ENCODE measurements at regions not wholly inside any gene's neighbourhood (a gene's known extent, or its start where the extent isn't known, plus 50 kb on each side); places are given as distances from the start of the nearest gene placed in this dataset.

- Histone ChIP-seq H3K56ac (replicated peaks; ENCODE audit: insufficient read length, low read depth, low read length) (no peak overlapping the region), H3K4ac (replicated peaks; ENCODE audit: insufficient read length, low read depth, low read length) (no peak overlapping the region), H4K8ac (ENCODE audit: extremely low read depth, insufficient read depth, low read length) (no peak overlapping the region), H3K9me3 (ENCODE audit: insufficient read depth in 2 of 2, low read depth in 1 of 2, low read length in 1 of 2) (no peaks in the 10 kb centered on the region), H3K27ac (ENCODE audit: low read depth, low read length) (no peak overlapping the region), H3K23ac (ENCODE audit: insufficient read length) (no peak overlapping the region), H3K18ac (ENCODE audit: extremely low read depth, low read length) (no peak overlapping the region), H2BK20ac (ENCODE audit: low read length) (no peak overlapping the region), H3K4me1 (replicated peaks in 1 of 4; ENCODE audit: control insufficient read depth in 3 of 4, insufficient read depth in 4 of 4, low read length in 3 of 4) (no peaks in the 10 kb centered on the region), H3K79me1 (ENCODE audit: low read depth, low read length) (no peaks in the 10 kb centered on the region), H2BK5ac (ENCODE audit: low read depth, low read length) (no peak overlapping the region), H3K27me3 (replicated peaks in 1 of 4; ENCODE audit: control insufficient read depth in 3 of 4, extremely low read depth in 1 of 4, insufficient read depth in 3 of 4, low read length in 3 of 4) (no peaks in the 10 kb centered on the region; a peak in 1 of 7 replicates), H2BK12ac (ENCODE audit: low read depth, low read length) (no peak overlapping the region), H2BK15ac (ENCODE audit: low read length) (no peak overlapping the region), H3K9ac (replicated peaks in 1 of 4; ENCODE audit: extremely low read depth in 1 of 4, low read depth in 3 of 4, low read length in 3 of 4) (no peak overlapping the region), H3K4me2 (ENCODE audit: insufficient read depth in 1 of 2, low read depth in 2 of 2, low read length in 2 of 2) (no peak overlapping the region), H3K14ac (ENCODE audit: insufficient read length) (no peak overlapping the region), H2BK120ac (replicated peaks; ENCODE audit: low read depth, low read length) (no peak overlapping the region), H4K5ac (ENCODE audit: insufficient read length, low read depth, low read length) (no peak overlapping the region), H2AFZ (ENCODE audit: low read length) (no peak overlapping the region), H3K23me2 (ENCODE audit: low read depth, low read length) (no peaks in the 10 kb centered on the region; the same call in 1 of the 2 replicates), H2AK5ac (ENCODE audit: low read depth, low read length) (no peak overlapping the region), H4K20me1 (replicated peaks in 1 of 2; ENCODE audit: control insufficient read depth in 1 of 2, insufficient read depth in 2 of 2, low read length in 2 of 2) (no peaks in the 10 kb centered on the region), H3K36me3 (ENCODE audit: control insufficient read depth in 2 of 4, insufficient read depth in 4 of 4, low read length in 3 of 4) (no peaks in the 10 kb centered on the region), H3K79me2 (ENCODE audit: control insufficient read depth in 1 of 2, insufficient read depth in 2 of 2, low read length in 2 of 2) (no peaks in the 10 kb centered on the region), H4K91ac (replicated peaks; ENCODE audit: insufficient read length, low read length) (no peak overlapping the region), H3K4me3 (ENCODE audit: extremely low read depth in 1 of 4, insufficient read depth in 2 of 4, low read depth in 3 of 4, low read length in 4 of 4) (no peak overlapping the region)
- FAIRE-seq = no peak
- POLR2A ChIA-PET (ENCODE audit: partially characterized antibody) = no interaction called here
- WGBS, 2 experiments (ENCODE audit: extremely low coverage in 1 of 2, insufficient coverage in 1 of 2, insufficient read length in 1 of 2, insufficient replicate concordance in 2 of 2, low coverage in 1 of 2, low lambda C conversion rate in 2 of 2, missing lambda C conversion rate in 1 of 2) = 85% methylated on average over 2 of the region's 2 CpGs; no CpG with 5 or more reads in 1 of the 2 experiments
- no peak for TF ChIP-seq POLR2AphosphoS5 (IDR thresholded peaks at IDR 0.05; ENCODE audit: low read depth, low read length)
- CTCF ChIA-PET (ENCODE audit: partially characterized antibody) = no interaction called here
- DNase-seq (ENCODE audit: low read depth in 1 of 2, low spot score in 2 of 2) = no peak
Measured at GRCh38 chr1:59199147-59199546, 97.7 kb upstream of the FGGY start.

Measured in H1 (cell line).